ENCODE measurements at regions not wholly inside any gene's neighbourhood (a gene's known extent, or its start where the extent isn't known, plus 50 kb on each side); places are given as distances from the start of the nearest gene placed in this dataset.

- Mint-ChIP-seq H3K27me3 (ENCODE audit: low read depth) (no peaks in the 10 kb centered on the region), H3K4me3 (no peak overlapping the region), H3K9me3 (no peaks in the 10 kb centered on the region; a peak in 1 of 5 replicates), H3K27ac (no peak overlapping the region), H3K36me3 (ENCODE audit: insufficient read depth in 1 of 3, low read depth in 3 of 3) (no peaks in the 10 kb centered on the region), H3K4me1 (peaks cover 2 to 4% of the 10 kb centered on the region in 2 experiments; a peak in 2 of 4 replicates)
- Histone ChIP-seq H3K18ac (ENCODE audit: insufficient read length, low read depth, low read length) (no peak overlapping the region), H3K79me1 (ENCODE audit: insufficient read depth, low read depth, low read length, poor library complexity, severe bottlenecking) (no peaks in the 10 kb centered on the region), H2BK12ac (ENCODE audit: insufficient read length, low read depth, low read length) (no peak overlapping the region), H2BK15ac (ENCODE audit: low read depth, low read length) (no peak overlapping the region), H2AK5ac (ENCODE audit: insufficient read length, low read length) (no peak overlapping the region), H3K56ac (ENCODE audit: insufficient read length, low read depth, low read length) (no peak overlapping the region), H3K23ac (ENCODE audit: insufficient read length, low read depth, low read length) (no peak overlapping the region), H2BK20ac (ENCODE audit: low read depth, low read length, poor library complexity, severe bottlenecking) (no peak overlapping the region), H3K4ac (ENCODE audit: low read depth, low read length) (no peak overlapping the region), H3K9ac (ENCODE audit: extremely low read depth, insufficient read length, low read length) (no peak overlapping the region), H2AFZ (ENCODE audit: low read length) (no peak overlapping the region), H3K27ac (ENCODE audit: insufficient read length, low read depth, low read length) (no peak overlapping the region), H3K23me2 (ENCODE audit: insufficient read length, low read depth, low read length, poor library complexity, severe bottlenecking) (no peaks in the 10 kb centered on the region), H4K5ac (ENCODE audit: insufficient read length, low read depth, low read length) (no peak overlapping the region), H3K4me1 (ENCODE audit: insufficient read depth, low read length) (no peaks in the 10 kb centered on the region), H3K27me3 (ENCODE audit: insufficient read depth, low read length) (no peaks in the 10 kb centered on the region), H4K8ac (replicated peaks; ENCODE audit: insufficient read length, low read depth, low read length) (no peak overlapping the region), H3T11ph (ENCODE audit: low read length) (no peak overlapping the region), H3K4me2 (ENCODE audit: insufficient read depth, insufficient read length, low read length) (no peak overlapping the region), H3K79me2 (ENCODE audit: insufficient read depth, low read length) (no peaks in the 10 kb centered on the region), H2BK5ac (ENCODE audit: insufficient read length, low read length) (no peak overlapping the region), H4K20me1 (ENCODE audit: control insufficient read depth, insufficient read depth, insufficient read length) (no peaks in the 10 kb centered on the region), H2BK120ac (ENCODE audit: low read depth, low read length, poor library complexity, severe bottlenecking) (no peak overlapping the region), H4K91ac (ENCODE audit: insufficient read length, low read depth, low read length) (no peak overlapping the region), H3K9me3 (ENCODE audit: control insufficient read depth, low read depth, low read length) (no peaks in the 10 kb centered on the region), H3K14ac (ENCODE audit: insufficient read depth, low read length) (no peak overlapping the region)
- peak; percentile 53 for DNase-seq
- TF ChIP-seq CTCF (conservative IDR thresholded peaks at IDR 0.05), result peak; percentile 76
- no CpG with 5 or more reads among the region's 7 CpGs for whole genome bisulfite sequencing (ENCODE audit: extremely low coverage, insufficient read length, low lambda C conversion rate)
Measured at GRCh38 chr10:62554632-62555199, 180.5 kb downstream of the ZNF365 start.

Measured in H9 (cell line).